AG08396 (cell line): ENCODE measurements at regions not wholly inside any gene's neighbourhood (a gene's known extent, or its start where the extent isn't known, plus 50 kb on each side); places are given as distances from the start of the nearest gene placed in this dataset.
"Not testable (repeated sequence)": the region's sequence is repeated elsewhere in the genome, so short reads cannot be mapped to it uniquely, and the experiment has no call there.

Source experiments
- DNase-seq: peaks from one replicate; pipeline ENCODE4 v3.0.0; 2012; ENCODE audit warnings: low spot score, mixed read lengths

GRCh38 chr17:45649796-45650195, 134.3 kb upstream of the CRHR1 start:
- DNase-seq: no peak

GRCh38 chr17:45650561-45650960, 133.6 kb upstream of the CRHR1 start:
- DNase-seq: no peak

GRCh38 chr17:45651145-45651709, 132.9 kb upstream of the CRHR1 start:
- no peak for DNase-seq

- no peak for DNase-seq
These were observed 130.5 kb upstream of the CRHR1 start for GRCh38 chr17:45653616-45654015.

GRCh38 chr17:45656527-45657181, 127.5 kb upstream of the CRHR1 start:
- DNase-seq: no peak

- no peak for DNase-seq
These were observed 123.6 kb upstream of the CRHR1 start for GRCh38 chr17:45660474-45660873.

- DNase-seq: no peak
These were observed 121.7 kb upstream of the CRHR1 start for GRCh38 chr17:45662432-45662831.

GRCh38 chr17:45663772-45664171, 120.3 kb upstream of the CRHR1 start:
- no peak for DNase-seq

GRCh38 chr17:45664921-45665320, 119.2 kb upstream of the CRHR1 start:
- no peak for DNase-seq

GRCh38 chr17:45666046-45666600, 118.0 kb upstream of the CRHR1 start:
- no peak for DNase-seq

GRCh38 chr17:45666641-45667040, 117.5 kb upstream of the CRHR1 start:
- no peak for DNase-seq

GRCh38 chr17:45667591-45668171, 116.4 kb upstream of the CRHR1 start:
- DNase-seq: no peak

- no peak for DNase-seq
These were observed 115.8 kb upstream of the CRHR1 start for GRCh38 chr17:45668316-45668715.

GRCh38 chr17:45672301-45672700, 111.8 kb upstream of the CRHR1 start:
- no peak for DNase-seq

GRCh38 chr17:45672792-45673191, 111.3 kb upstream of the CRHR1 start:
- DNase-seq: no peak

- DNase-seq: not testable (repeated sequence)
These were observed 110.4 kb upstream of the CRHR1 start for GRCh38 chr17:45673759-45674158.

- no peak for DNase-seq
These were observed 109.1 kb upstream of the CRHR1 start for GRCh38 chr17:45675012-45675411.

GRCh38 chr17:45675892-45676291, 108.2 kb upstream of the CRHR1 start:
- no peak for DNase-seq

- no peak for DNase-seq
These were observed 107.4 kb upstream of the CRHR1 start for GRCh38 chr17:45676695-45677094.

GRCh38 chr17:45677770-45678169, 106.3 kb upstream of the CRHR1 start:
- DNase-seq: no peak

GRCh38 chr17:45679426-45679825, 104.7 kb upstream of the CRHR1 start:
- no peak for DNase-seq

- no peak for DNase-seq
These were observed 103.8 kb upstream of the CRHR1 start for GRCh38 chr17:45680360-45680759.

- no peak for DNase-seq
These were observed 102.4 kb upstream of the CRHR1 start for GRCh38 chr17:45681706-45682105.

GRCh38 chr17:45686250-45686649, 97.9 kb upstream of the CRHR1 start:
- DNase-seq: no peak
